ENCODE measurements at regions not wholly inside any gene's neighbourhood (a gene's known extent, or its start where the extent isn't known, plus 50 kb on each side); places are given as distances from the start of the nearest gene placed in this dataset.
A peak's percentile ranks its signal among the peaks of the same experiment; 100 is the strongest.
"Not testable (repeated sequence)": the region's sequence is repeated elsewhere in the genome, so short reads cannot be mapped to it uniquely, and the experiment has no call there.

GRCh38 chr14:22152161-22152870 lies 436.7 kb downstream of the DAD1 start:
- no peak for DNase-seq (ENCODE audit: low spot score)

DNA sequence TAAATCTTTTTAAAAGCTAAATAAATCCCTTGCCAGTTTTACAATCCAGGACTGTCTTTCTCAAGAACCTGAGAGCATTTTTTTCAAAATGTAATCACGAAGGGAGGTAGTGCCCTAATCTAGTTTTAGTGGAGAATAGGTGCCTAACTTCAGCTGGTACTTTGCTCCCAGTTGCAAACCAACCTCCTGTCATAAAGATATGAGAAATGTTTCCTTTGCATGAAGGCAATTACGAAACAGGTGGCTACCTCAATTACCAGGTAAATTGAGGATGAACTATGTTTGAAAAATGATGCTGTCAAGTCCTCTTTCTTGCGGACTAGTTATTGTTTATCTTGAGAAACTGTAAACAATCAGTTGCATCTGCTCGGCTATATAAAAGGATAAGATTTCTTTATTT lies 437.9 kb downstream of the DAD1 start:
- DNase-seq (ENCODE audit: low spot score): no peak

GRCh38 chr14:22149058-22149457 lies 440.0 kb downstream of the DAD1 start:
- DNase-seq (ENCODE audit: low spot score): no peak

- no peak for DNase-seq (ENCODE audit: low spot score)
Measured at GRCh38 chr14:22147716-22148115, 441.3 kb downstream of the DAD1 start.

DNA sequence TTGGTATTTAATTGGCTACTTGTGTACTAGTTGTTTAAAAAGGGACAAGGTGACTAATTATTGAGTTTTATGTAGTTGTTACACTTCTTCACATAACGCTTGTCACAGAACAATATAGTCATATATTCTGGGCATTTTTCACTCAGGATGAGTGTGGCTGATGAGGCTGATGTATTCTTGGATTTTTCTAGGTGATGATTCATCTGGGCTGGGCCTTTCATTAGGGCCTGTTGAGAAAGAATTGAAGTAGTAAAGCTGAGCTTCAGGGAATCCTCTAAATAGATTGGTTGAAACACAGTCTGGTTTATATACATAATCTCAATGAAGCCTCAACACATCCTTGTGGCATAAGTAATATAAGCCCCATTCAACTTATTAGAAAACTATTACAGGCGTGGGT lies 445.7 kb downstream of the DAD1 start:
- DNase-seq (ENCODE audit: low spot score): no peak

GRCh38 chr14:22140633-22141032 lies 448.4 kb downstream of the DAD1 start:
- DNase-seq (ENCODE audit: low spot score): no peak

GRCh38 chr14:22131749-22132476 lies 457.1 kb downstream of the DAD1 start:
- DNase-seq (ENCODE audit: low spot score): no peak

- DNase-seq (ENCODE audit: low spot score): no peak
Measured at GRCh38 chr14:22124073-22124613, 450.5 kb upstream of the OR4E1 start.

DNA sequence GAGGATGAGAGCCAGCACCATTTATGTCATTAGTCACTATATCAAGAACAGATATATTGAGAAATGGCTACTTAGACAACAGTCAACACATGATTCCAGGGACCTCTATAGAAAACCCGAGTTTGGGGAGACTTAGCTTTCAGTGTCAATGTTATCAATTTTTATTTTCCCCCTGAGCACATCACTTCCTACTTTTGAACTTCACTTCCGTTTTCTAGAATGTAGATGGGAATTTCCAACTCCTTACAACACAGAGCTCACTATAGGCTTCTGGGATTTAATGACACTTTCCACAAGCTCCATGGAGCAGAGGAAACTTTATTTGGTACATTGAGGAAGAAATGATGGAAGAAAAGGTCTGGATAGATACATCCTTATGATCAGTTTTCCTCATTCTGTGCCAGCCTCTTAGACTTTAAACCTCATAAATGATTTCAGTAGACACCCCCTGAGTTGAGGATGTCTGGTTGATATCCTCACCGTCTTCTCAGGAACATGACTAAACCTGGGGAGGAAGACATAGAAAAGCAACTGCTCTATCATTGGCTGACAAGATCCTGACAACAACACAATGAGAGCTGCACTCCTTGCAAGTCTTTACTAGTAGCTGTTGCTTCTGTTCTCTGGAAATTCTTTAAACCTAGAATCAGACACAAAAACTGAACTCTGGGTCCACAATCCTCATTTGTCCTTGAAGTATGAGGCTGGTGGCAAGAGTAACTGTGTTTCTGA lies 449.4 kb upstream of the OR4E1 start:
- no peak for DNase-seq (ENCODE audit: low spot score)

GRCh38 chr14:22122227-22122818 lies 448.7 kb upstream of the OR4E1 start:
- no peak for DNase-seq (ENCODE audit: low spot score)

- DNase-seq (ENCODE audit: low spot score): no peak
Measured at GRCh38 chr14:22118899-22119477, 445.4 kb upstream of the OR4E1 start.

- DNase-seq (ENCODE audit: low spot score): no peak
Measured at GRCh38 chr14:22113401-22113800, 439.8 kb upstream of the OR4E1 start.

GRCh38 chr14:22112004-22112403 lies 438.4 kb upstream of the OR4E1 start:
- no peak for DNase-seq (ENCODE audit: low spot score)

DNA sequence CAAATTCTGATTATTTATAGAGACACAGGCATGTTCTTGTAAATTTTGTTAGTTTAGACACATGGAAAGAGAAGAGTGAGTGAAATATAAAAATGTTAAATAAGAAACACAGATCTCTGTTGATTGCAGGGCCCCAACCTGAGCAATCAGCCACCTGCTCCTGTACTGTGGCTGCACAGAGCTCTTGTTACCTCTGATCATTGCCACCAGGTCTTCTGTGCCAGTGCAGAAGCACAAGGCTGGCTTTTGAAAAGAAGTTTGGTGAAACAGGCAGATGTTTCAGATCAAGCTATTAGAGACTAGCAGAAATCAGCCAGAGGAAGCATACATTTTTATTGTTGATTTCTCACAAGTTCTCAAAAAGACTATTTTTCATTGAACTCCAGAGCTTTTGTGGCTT lies 434.1 kb upstream of the OR4E1 start:
- no peak for DNase-seq (ENCODE audit: low spot score)

DNA sequence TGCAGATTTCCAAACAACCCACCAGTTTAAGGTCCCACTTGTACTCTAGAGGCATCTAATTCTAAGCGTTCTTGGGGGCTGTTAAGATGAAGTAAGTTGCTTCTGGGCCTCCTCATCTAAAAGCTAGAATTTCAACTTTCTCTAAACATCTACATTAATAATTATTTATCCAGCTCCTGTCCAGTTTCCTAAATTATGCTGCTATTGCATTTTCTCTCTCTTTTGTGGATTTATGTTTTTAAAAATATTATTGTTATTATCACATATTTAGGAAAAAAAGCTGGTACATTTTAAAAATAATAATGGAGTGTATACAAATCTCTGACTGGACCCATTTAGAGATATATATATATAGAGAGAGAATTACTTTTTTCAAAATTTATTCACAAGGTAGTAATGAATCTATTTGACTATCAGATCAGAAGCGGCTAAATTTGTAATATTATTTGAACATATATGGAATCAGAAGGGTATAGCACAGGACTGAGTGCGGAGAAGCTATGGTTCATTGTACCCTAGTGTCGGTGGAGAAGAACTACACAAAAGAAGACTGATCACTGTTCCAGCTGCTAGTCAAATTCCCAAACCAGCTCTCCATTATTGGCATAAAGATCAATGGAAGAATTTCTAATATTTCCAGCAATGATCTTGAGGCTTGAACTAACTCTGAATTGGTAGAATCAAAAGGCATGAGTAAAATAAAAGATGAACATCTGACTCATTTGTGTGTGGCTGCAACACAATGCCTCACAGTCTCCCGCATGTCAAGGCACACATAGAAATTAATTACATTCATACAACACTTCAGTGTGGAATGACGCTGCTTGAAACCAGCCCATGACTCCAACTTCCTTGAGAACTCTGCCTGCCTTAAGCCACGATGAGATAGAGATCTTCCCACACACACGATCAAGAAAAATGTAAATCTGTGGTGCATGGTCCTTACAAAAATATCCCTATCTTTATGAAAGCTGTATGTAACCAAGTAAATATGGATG lies 433.4 kb upstream of the OR4E1 start:
- DNase-seq (ENCODE audit: low spot score): no peak

- DNase-seq (ENCODE audit: low spot score): no peak
Measured at GRCh38 chr14:22105624-22106006, 432.0 kb upstream of the OR4E1 start.

DNA sequence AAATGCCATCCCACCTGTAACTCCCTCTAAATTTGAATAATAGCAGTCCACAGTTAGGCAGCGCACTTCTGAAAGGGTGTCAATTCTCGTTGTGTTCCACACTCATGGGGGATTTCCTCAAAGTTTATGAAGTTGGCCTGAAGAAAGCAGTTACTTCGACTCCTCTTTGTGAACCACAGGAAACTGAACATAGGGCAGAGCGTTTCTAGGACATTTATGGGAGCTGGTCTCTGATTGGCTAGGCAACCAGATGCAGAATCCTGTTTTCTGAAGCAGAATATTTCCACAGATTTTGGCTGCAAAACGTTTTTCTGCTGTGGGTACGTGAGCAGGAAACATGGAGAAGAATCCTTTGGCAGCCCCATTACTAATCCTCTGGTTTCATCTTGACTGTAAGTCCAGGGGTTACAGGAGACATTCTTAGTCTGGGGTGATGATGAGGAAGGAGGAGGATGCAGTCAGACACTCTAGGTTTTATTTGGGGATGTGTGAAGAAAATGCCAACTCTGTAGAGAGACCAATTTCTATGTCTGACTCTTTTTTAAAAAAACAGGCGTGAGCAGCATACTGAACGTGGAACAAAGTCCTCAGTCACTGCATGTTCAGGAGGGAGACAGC lies 431.5 kb upstream of the OR4E1 start:
- no peak for DNase-seq (ENCODE audit: low spot score)

DNA sequence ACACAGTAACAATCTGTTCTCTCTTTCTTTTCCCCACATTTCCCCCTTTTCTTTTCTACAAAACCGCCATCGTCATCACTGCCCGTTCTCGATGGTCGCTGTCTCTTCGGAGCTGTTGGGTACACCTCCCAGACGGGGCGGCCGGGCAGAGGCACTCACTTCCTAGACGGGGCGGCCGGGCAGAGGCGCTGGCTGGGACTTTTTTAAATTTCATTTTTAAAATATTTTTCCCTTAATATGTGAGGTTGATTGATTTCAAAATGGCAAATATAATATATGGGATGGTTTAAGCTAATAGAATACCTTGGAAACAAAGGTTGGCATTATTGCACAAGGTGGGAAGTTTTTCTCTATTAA lies 427.1 kb upstream of the OR4E1 start:
- DNase-seq (ENCODE audit: low spot score): not testable (repeated sequence)

DNA sequence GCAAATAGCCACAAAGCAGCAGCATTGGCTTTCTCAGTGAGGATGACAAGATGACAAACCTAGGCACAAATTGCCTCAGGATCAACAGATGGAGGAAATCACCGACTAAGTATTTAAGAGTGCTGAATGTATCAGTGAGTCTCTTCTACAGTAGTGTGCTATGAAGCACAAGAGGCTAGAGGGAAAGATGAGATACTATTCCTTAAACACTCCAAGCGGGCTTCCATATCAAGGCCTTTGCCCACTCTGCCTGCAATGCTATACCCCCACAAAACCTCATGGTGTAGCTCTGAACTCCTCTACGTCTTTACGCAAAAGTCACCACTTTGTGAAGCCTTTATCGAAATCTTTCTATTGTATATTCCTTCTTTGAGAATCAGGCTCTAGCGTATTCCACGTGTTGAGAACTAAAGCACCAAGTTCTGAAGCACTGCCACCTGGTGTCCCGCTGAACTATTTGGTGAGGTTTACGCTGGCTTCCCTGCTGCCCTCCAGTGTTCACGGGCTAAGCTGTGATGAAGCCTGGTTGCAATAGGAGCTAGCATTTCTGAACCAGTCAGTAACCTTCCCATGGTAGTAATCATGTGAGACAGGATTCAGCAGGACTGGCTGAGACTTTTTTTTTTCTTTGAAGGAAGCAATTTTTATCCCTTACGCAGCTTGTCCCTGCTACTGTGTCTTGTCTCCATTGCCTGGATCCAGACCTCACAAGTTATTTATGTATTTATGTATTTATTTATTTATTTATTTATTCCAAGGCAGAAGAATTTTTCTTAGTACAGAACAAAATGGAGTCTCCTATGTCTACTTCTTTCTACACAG lies 426.5 kb upstream of the OR4E1 start:
- peak; percentile 11 for DNase-seq (ENCODE audit: low spot score)

DNA sequence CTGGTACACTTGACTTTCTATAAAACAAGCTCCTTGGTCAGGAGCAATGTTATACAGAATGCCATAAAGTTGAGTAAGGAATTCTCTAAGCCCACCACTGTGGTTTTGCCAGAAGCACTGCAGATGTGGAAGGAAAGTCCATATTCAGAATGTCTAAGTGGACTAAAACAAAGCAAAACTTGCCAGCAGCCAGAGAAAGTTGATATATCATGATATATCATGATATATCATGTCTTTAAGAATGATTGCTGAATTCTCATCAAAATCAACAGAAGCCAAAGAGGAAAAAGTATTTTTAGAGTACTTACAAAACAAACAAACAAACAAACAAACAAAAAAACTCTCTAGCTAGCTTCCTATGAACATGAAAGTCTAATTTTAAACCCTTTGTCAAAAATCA lies 424.8 kb upstream of the OR4E1 start:
- DNase-seq (ENCODE audit: low spot score): no peak

All from AG20443 (cell line).